ENCODE measurements at regions not wholly inside any gene's neighbourhood (a gene's known extent, or its start where the extent isn't known, plus 50 kb on each side); places are given as distances from the start of the nearest gene placed in this dataset.

DNA sequence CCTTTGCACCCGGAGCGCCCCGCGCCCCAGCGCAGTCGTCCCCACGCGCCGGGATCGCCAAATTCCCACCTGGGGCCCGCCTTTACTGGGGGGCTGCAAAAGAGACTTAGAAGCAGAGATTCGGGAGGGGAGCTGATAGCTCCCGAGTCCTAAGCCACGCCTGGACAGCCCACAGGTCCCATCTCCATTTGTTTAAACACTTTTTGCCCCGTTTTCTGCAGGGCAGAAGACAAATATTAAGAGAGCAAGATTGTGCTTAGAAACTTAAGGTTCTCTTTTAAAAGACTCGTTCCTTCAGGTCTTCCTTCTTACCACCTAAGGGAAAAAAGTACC lies 299.1 kb upstream of the NFE2L3 start:
- no peak for DNase-seq (ENCODE audit: low spot score)
- no peak for ATAC-seq (ENCODE audit: low FRiP score)
- TF ChIP-seq, protein P1, sequence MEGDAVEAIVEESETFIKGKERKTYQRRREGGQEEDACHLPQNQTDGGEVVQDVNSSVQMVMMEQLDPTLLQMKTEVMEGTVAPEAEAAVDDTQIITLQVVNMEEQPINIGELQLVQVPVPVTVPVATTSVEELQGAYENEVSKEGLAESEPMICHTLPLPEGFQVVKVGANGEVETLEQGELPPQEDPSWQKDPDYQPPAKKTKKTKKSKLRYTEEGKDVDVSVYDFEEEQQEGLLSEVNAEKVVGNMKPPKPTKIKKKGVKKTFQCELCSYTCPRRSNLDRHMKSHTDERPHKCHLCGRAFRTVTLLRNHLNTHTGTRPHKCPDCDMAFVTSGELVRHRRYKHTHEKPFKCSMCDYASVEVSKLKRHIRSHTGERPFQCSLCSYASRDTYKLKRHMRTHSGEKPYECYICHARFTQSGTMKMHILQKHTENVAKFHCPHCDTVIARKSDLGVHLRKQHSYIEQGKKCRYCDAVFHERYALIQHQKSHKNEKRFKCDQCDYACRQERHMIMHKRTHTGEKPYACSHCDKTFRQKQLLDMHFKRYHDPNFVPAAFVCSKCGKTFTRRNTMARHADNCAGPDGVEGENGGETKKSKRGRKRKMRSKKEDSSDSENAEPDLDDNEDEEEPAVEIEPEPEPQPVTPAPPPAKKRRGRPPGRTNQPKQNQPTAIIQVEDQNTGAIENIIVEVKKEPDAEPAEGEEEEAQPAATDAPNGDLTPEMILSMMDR (IDR thresholded peaks at IDR 0.05), result no peak

DNA sequence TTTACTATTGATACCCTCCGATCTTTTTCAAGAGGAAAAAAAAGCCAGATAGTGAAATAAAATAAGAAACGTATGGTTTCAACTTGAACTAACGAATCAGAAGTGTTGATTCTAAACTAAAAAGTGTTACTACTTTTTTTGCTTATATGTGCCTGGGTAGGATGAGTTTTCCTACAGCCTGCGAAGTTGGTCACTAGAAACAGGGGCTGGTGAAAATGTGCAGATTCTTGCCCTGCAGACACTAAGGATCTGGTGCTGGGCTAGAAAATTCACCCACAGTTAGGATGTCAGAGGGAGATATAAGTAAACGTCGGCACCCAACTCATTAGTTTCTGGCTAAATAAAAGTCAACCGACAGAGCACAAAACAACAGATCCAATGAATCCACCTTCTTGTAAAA lies 298.7 kb upstream of the NFE2L3 start:
- TF ChIP-seq, protein P1 (IDR thresholded peaks at IDR 0.05), result no peak

DNA sequence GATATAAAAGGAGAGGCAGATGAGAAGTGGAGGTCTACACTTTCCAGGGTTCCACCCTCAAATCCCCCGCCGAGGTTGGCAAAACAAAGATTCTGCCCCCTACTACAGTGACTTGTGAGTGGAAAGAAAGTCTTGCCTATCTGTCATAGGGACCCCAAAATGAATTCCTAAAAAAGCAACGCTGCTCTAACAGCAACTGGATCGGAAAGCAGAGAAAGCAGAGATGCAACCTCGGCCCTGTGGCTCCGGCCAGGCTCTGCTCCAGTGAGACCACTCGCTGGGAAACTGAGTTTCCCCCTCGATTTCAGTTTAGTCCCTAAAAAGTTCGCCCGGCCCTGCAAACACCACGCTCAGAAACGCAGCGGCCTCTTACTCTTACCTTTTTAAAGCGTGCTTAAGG lies 297.9 kb upstream of the NFE2L3 start:
- ATAC-seq (ENCODE audit: low FRiP score) (no peak), DNase-seq (ENCODE audit: low spot score) (no peak)
- TF ChIP-seq, protein P1 (IDR thresholded peaks at IDR 0.05), result no peak

More for the DNA sequence above, 298.7 kb upstream of the NFE2L3 start:
- DNase-seq (ENCODE audit: low spot score) (no peak), ATAC-seq (ENCODE audit: low FRiP score) (no peak)

DNA sequence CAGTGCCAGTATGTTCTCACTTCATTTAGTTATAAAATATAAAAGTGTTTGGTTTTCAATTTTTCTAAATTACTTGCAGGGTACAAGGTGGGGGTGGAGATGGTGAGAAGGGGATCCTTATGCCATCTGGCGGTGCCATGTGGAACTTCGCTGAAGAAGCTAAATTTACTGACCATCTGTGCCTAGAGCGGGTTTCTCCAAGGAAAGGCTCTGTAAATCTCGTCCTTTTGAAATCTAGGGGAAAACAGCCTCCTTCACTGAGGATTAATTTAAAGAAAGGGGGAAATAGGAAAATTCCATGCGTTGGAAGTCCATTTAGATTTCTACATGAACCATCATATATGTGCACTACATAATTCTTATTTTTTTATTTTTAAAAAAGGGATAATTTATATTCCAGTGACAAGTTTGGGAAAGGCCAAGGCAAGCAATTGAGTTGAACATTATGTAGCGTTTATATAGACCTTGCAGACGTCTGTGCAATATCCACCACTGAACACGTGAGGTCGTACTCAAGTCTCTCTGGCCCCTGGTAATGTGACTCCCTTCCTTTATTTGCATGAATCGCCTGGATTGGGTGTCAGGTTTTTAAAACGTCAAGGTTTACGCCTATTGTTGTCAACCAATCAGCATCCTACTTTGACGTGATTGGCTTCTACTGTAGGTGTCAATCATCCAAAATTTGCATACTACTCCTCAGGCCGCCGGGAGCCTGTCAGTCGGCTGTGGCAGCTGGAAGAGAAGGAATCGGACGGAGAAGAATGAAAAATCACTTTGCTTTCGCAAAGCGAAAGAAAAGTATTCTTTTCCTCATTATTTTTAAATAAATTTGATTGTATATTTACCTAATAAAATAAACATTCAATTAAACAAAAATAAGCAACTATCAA lies 297.1 kb upstream of the NFE2L3 start:
- DNase-seq (ENCODE audit: low spot score), result no peak
- TF ChIP-seq, protein P1 (IDR thresholded peaks at IDR 0.05), result peak in 1 of 3 donors; percentile 11
- ATAC-seq (ENCODE audit: low FRiP score), result peak; percentile 31

DNA sequence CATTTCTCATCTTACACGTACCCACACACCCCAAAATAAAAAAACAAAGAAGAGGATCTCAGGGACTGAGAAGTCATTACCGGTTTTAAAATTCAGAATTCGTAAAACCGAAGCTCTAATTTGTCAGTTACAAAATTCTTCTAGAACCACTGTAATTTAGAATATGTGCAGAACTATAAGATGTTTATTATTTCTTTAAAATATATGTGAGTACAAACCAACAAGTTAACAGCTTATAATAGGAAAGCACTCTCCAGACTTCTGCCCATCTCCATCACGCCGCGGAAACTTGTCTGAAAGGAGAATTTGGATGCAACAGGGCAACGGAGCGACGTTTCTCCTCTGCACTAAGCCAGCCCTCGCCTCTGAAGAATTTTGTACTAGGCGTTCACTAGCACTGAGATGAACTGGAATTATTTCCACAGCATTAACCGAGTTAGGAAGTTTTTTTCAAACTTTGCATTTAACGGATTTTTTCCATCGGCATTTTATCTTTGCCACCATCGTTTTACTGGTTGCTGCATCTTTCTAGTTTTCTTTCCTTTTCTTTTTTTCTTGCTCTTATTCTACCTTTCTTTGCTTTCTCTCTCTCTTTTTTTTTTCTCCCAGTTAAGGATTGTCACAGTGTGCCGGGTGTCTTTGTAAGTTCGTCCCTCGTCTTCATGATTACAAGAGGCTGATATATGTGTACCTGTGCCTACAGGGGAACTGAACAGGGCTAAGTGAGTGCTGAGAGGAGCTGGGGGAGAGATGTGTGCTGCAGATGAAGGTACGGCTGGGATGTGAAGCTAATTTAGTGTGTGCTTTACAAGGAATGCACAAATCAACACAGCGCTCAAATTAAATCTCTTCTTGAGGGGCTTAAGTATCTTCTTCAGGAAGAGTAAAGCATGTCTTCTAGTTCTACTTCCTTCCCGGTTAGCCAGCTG lies 295.9 kb upstream of the NFE2L3 start:
- ATAC-seq (ENCODE audit: low FRiP score) (no peak), DNase-seq (ENCODE audit: low spot score) (no peak)
- TF ChIP-seq, protein P1 (IDR thresholded peaks at IDR 0.05), result no peak

DNA sequence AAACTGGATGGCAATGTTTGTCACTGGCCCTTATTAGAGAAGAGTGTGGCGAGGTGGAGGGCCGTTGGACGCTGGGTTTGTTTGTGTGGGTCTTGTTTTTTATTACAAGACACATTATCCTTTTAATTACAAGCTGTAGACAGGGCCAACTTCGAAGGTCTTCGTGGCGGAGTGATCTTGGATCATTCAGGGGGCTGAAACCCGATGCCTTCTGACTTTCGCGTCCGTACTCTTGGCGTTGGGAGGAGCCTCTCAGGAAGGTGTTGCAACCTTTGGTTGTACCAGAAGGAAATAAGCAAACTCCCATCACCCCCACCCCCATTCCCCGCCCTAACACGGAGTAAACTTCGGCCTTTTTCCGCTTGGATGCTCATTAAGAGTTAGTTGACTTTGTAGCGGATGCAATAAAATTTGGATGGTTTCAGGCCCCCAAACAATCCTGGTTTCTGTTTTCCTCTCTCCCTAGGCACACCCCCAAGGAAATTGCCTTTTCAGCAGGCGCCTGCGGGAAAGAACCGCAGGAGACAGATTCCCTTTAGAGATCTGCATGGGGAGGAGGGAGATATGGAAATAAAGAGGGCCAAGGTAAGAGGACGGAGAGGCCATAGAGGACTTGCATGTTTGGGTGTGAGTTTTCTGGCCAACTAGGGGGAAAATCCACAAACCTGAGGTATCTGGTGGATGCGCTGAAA lies 294.5 kb upstream of the NFE2L3 start:
- DNase-seq (ENCODE audit: low spot score) (no peak), ATAC-seq (ENCODE audit: low FRiP score) (no peak)
- TF ChIP-seq, protein P1 (IDR thresholded peaks at IDR 0.05), result no peak
